Endothelial cell of umbilical vein (primary cell): ENCODE measurements at regions not wholly inside any gene's neighbourhood (a gene's known extent, or its start where the extent isn't known, plus 50 kb on each side); places are given as distances from the start of the nearest gene placed in this dataset.

Source experiments
- EZH2 ChIP-seq: IDR thresholded peaks from 2 replicates; pipeline ENCODE4 v1.6.1; 2012; ENCODE audit warnings: borderline replicate concordance, low read depth, mild to moderate bottlenecking, moderate library complexity, low read length, inconsistent platforms; ENCODE audit not compliant: severe bottlenecking
- FOS ChIP-seq: IDR thresholded peaks from 2 replicates; pipeline ENCODE4 v1.6.1; 2011; ENCODE audit warnings: mild to moderate bottlenecking, low read length, moderate library complexity, borderline replicate concordance; ENCODE audit not compliant: insufficient read depth
- MAX ChIP-seq: IDR thresholded peaks from 2 replicates; pipeline ENCODE4 v1.6.1; 2011; ENCODE audit not compliant: insufficient read depth, insufficient read length
- POLR2A ChIP-seq: IDR thresholded peaks from 2 replicates; pipeline ENCODE4 v1.6.1; 2012; ENCODE audit warnings: low read depth, mild to moderate bottlenecking, control low read depth, low read length
- POLR2AphosphoS5 ChIP-seq: IDR thresholded peaks from 2 replicates; pipeline ENCODE4 v1.6.1; 2012; ENCODE audit warnings: low read depth, mild to moderate bottlenecking, control low read depth, low read length, moderate library complexity; ENCODE audit not compliant: insufficient read depth
- TF ChIP-seq, protein P1 (sequence below), 2 donors: IDR thresholded peaks; 1 replicate in 1 of 2; 2 replicates in 1 of 2; pipeline ENCODE4 v1.5.1; 2011; ENCODE audit warnings: low read length in 2 of 2, mild to moderate bottlenecking in 2 of 2, moderate library complexity in 2 of 2, control low read depth in 1 of 2, inconsistent platforms in 1 of 2, low read depth in 1 of 2; ENCODE audit not compliant: insufficient read depth in 1 of 2; ENCODE audit errors: extremely low read depth in 1 of 2

DNA sequence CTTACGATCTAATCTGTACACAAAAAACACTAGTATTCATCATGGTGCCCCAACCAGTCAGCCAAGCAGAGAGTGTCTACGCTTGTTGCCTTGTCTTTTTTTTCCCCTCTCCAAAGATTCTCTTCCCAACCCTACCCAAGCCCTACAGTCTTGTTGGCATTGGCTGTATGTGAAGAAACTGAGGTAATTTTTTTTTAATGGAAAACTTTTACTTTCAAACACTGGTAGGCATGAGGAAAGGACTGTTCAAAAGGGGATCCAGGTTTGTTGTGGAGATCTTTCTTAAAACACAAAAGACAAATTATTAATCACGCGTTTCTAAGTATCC is 89.2 kb upstream of the PRSS16 start:
- TF ChIP-seq POLR2A (no peak), MAX (no peak), POLR2AphosphoS5 (no peak), FOS (no peak), EZH2 (no peak)
- TF ChIP-seq, protein P1, sequence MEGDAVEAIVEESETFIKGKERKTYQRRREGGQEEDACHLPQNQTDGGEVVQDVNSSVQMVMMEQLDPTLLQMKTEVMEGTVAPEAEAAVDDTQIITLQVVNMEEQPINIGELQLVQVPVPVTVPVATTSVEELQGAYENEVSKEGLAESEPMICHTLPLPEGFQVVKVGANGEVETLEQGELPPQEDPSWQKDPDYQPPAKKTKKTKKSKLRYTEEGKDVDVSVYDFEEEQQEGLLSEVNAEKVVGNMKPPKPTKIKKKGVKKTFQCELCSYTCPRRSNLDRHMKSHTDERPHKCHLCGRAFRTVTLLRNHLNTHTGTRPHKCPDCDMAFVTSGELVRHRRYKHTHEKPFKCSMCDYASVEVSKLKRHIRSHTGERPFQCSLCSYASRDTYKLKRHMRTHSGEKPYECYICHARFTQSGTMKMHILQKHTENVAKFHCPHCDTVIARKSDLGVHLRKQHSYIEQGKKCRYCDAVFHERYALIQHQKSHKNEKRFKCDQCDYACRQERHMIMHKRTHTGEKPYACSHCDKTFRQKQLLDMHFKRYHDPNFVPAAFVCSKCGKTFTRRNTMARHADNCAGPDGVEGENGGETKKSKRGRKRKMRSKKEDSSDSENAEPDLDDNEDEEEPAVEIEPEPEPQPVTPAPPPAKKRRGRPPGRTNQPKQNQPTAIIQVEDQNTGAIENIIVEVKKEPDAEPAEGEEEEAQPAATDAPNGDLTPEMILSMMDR (IDR thresholded peaks at IDR 0.05; ENCODE audit: extremely low read depth in 1 of 2, insufficient read depth in 1 of 2, low read depth in 1 of 2, low read length in 2 of 2): no peak
